Breast epithelium (tissue), 3 donors: ENCODE measurements at regions not wholly inside any gene's neighbourhood (a gene's known extent, or its start where the extent isn't known, plus 50 kb on each side); places are given as distances from the start of the nearest gene placed in this dataset.

Source experiments
- POLR2A ChIP-seq: fragments of 450-650 bp; IDR thresholded peaks from one replicate; pipeline ENCODE4 v1.6.1; 2016; ENCODE audit warnings: antibody characterized with exemption, mild to moderate bottlenecking, moderate library complexity
- TF ChIP-seq, protein P1 (sequence below), 3 donors: fragments of 450-650 bp; IDR thresholded peaks; one replicate each; pipeline ENCODE4 v1.5.1; 2016 to 2017; ENCODE audit warnings: antibody characterized with exemption in 3 of 3, mild to moderate bottlenecking in 3 of 3, moderate library complexity in 3 of 3

DNA sequence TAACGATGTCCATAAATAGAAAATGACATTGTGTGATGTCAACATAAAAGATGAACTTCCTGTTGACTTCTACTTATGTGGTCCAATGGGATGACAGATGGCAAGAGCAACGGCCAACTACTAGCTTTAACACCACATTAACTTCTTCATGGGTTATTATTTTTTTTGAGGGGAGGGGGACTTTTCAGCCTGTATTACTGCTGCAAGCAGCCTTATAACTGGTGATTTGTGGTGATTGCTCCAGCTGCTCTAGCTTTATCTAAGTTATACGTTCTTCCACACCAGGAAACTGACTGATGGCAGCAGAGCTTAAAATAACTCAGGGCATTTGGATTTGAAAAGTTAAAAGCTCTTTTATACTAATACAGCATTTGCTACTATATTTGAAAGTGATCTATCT, 228.8 kb upstream of the B3GALT2 start:
- no peak for TF ChIP-seq POLR2A
- TF ChIP-seq, protein P1, sequence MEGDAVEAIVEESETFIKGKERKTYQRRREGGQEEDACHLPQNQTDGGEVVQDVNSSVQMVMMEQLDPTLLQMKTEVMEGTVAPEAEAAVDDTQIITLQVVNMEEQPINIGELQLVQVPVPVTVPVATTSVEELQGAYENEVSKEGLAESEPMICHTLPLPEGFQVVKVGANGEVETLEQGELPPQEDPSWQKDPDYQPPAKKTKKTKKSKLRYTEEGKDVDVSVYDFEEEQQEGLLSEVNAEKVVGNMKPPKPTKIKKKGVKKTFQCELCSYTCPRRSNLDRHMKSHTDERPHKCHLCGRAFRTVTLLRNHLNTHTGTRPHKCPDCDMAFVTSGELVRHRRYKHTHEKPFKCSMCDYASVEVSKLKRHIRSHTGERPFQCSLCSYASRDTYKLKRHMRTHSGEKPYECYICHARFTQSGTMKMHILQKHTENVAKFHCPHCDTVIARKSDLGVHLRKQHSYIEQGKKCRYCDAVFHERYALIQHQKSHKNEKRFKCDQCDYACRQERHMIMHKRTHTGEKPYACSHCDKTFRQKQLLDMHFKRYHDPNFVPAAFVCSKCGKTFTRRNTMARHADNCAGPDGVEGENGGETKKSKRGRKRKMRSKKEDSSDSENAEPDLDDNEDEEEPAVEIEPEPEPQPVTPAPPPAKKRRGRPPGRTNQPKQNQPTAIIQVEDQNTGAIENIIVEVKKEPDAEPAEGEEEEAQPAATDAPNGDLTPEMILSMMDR (IDR thresholded peaks at IDR 0.05), result no peak
